SH-SY5Y (cell line): ENCODE measurements at regions not wholly inside any gene's neighbourhood (a gene's known extent, or its start where the extent isn't known, plus 50 kb on each side); places are given as distances from the start of the nearest gene placed in this dataset.

ENCODE experiments used
- GATA2 ChIP-seq: IDR thresholded peaks from 2 replicates; pipeline ENCODE4 v1.6.1; 2011; ENCODE audit warnings: mild to moderate bottlenecking, low read depth, low read length
- GATA3 ChIP-seq: IDR thresholded peaks from 2 replicates; pipeline ENCODE4 v1.6.1; 2011; ENCODE audit warnings: low read depth, mild to moderate bottlenecking, low read length, moderate library complexity

DNA sequence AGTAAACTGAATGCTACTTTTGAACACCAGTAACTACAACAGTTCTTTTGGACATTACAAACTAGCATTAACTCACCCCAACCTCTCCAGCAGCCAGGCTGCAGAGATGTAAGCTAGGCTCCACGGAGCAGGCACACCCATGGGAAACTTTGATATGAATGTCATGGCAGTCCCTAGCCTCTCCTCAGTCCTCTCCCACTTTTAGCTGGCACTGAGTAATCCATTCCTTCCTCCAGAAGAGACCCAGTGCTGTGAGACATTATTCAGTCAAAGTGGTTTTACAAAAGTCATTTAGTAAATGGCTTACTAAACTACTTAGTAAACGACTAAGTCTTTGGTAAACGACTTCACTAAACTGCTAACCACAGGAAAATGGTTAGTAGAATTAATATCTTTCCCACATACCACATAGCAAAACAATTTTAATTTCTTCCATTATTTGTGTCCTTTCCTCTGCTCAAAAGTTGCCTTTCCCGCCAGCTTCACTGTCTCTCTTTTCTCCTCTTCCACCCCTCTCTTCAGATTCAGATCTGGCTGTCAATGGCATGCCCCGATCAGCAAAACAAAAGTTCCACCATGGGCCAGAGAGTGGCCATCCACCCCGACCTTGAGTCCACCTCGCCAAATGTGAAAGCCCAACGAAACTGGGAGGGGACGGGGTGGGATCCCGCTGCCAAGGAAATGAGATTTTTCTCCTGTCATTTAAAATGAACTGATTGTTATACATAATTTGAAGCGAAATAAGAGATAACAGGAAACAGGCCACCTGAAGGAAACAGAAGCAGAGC lies 67.5 kb upstream of the TJP1 start:
- no peak for TF ChIP-seq GATA2
- TF ChIP-seq GATA3 = no peak
